ENCODE measurements at regions not wholly inside any gene's neighbourhood (a gene's known extent, or its start where the extent isn't known, plus 50 kb on each side); places are given as distances from the start of the nearest gene placed in this dataset.

- ChIA-PET RAD21 (ENCODE audit: low non-redundant PET in 1 of 2, low total read pairs in 2 of 2, uncharacterized antibody in 2 of 2, unreplicated experiment in 2 of 2) (no interaction called here), CTCF (no interaction called here), POLR2A (no interaction called here)
- Histone ChIP-seq H3K4me2 (ENCODE audit: low read length) (no peak overlapping the region), H3K79me2 (ENCODE audit: insufficient read depth, low read length) (no peaks in the 10 kb centered on the region), H4K20me1 (ENCODE audit: insufficient read depth) (no peaks in the 10 kb centered on the region), H3K4me3 (replicated peaks in 1 of 2; ENCODE audit: low read depth in 1 of 2, low read length in 2 of 2) (no peak overlapping the region), H3K9me3 (ENCODE audit: control insufficient read depth in 1 of 2, insufficient read depth in 1 of 2, low read depth in 1 of 2, low read length in 2 of 2) (no peaks in the 10 kb centered on the region), H3K9ac (ENCODE audit: low read length) (no peak overlapping the region), H3K36me3 (ENCODE audit: control insufficient read depth in 1 of 2, insufficient read depth in 2 of 2, low read length in 2 of 2) (no peaks in the 10 kb centered on the region), H3K4me1 (ENCODE audit: control insufficient read depth in 1 of 2, insufficient read depth in 2 of 2, low read length in 2 of 2) (no peaks in the 10 kb centered on the region), H3K9me2 (ENCODE audit: insufficient read depth) (no peaks in the 10 kb centered on the region), H3K27ac (ENCODE audit: low read depth, low read length) (no peak overlapping the region), H3K27me3 (ENCODE audit: insufficient read depth, low read length) (no peaks in the 10 kb centered on the region), H2AFZ (ENCODE audit: low read depth, low read length, poor library complexity, severe bottlenecking) (no peak overlapping the region)
- BruUV-seq (replicated peaks) = no TSS peak
- intact Hi-C loops (cut with micrococcal nuclease) = no loop called here
- TF ChIP-seq SIN3A (IDR thresholded peaks at IDR 0.05; ENCODE audit: low read depth) (no peak), MAX (IDR thresholded peaks at IDR 0.05) (no peak), FOSL1 (IDR thresholded peaks at IDR 0.05; ENCODE audit: low read depth) (no peak), CTCF (IDR thresholded peaks at IDR 0.05 in 2 of 3, conservative IDR thresholded peaks at IDR 0.05 in 1 of 3; ENCODE audit: borderline replicate concordance in 1 of 3, insufficient read depth in 1 of 3, low read depth in 2 of 3, low read length in 2 of 3) (no peak), CEBPB (IDR thresholded peaks at IDR 0.05; ENCODE audit: low read depth) (no peak), ZBTB33 (IDR thresholded peaks at IDR 0.05; ENCODE audit: extremely low read depth, insufficient replicate concordance, low read length) (no peak), EZH2 (IDR thresholded peaks at IDR 0.05) (no peak), TCF7L2 (IDR thresholded peaks at IDR 0.05; ENCODE audit: borderline replicate concordance, extremely low read depth, insufficient read depth, insufficient read length) (no peak), EZH2phosphoT487 (IDR thresholded peaks at IDR 0.05; ENCODE audit: borderline replicate concordance) (no peak), CBX3 (IDR thresholded peaks at IDR 0.05; ENCODE audit: low read depth) (no peak), SP1 (IDR thresholded peaks at IDR 0.05; ENCODE audit: low read depth) (no peak), ZFX (IDR thresholded peaks at IDR 0.05) (no peak), POLR2AphosphoS5 (IDR thresholded peaks at IDR 0.05; ENCODE audit: low read depth, low read length) (no peak), ATF3 (IDR thresholded peaks at IDR 0.05) (no peak)
- ATAC-seq = no peak
- DNase-seq (ENCODE audit: low read depth, low spot score) = no peak
Observed at GRCh38 chr2:207437136-207437523, 92.6 kb upstream of the CREB1 start.
